HCT116 (cell line): ENCODE measurements at regions not wholly inside any gene's neighbourhood (a gene's known extent, or its start where the extent isn't known, plus 50 kb on each side); places are given as distances from the start of the nearest gene placed in this dataset.

Source experiments
- ATAC-seq: fragments of 200-7000 bp; cut with Tn5 transposase; 2 replicates; pipeline ENCODE4 v1.9.1; 2020; ENCODE audit warnings: mild to moderate bottlenecking, moderate library complexity
- BruUV-seq: library from RNA; stranded (reverse); fragments of 400-500 nt; replicated peaks from 2 replicates; lab custom pipeline; 2021; lab: Mats Ljungman, UMichigan
- CTCF ChIA-PET: fragments of 300-600 bp; sonication (Branson Sonifier 250); formaldehyde crosslinking; loops from one replicate; lab custom pipeline; 2021; ENCODE audit warnings: antibody characterized with exemption; lab: Charles Lee
- POLR2A ChIA-PET: fragments of 300-600, 350-600 bp; sonication (Branson Sonifier 250); formaldehyde crosslinking; loops from one replicate; lab custom pipeline; 2021; ENCODE audit warnings: antibody characterized with exemption; lab: Charles Lee
- RAD21 ChIA-PET, 2 experiments: fragments of 300-600 bp; sonication (Branson Sonifier 250); formaldehyde crosslinking; loops; one replicate each; lab custom pipeline; 2023; ENCODE audit warnings: low total read pairs in 2 of 2; ENCODE audit not compliant: uncharacterized antibody in 2 of 2, unreplicated experiment in 2 of 2, low non-redundant PET in 1 of 2; lab: Charles Lee
- DNase-seq: peaks from one replicate; pipeline ENCODE4 v3.0.0-alpha.2; 2010; ENCODE audit warnings: low read depth, low spot score
- H2AFZ ChIP-seq: fragments of 200-600 bp; shearing (Covaris generic), sonication (generic); 2 replicates; pipeline ENCODE4 v1.6.1; 2017; ENCODE audit warnings: low read depth, mixed run types, mixed read lengths, antibody characterized with exemption, low read length; ENCODE audit not compliant: poor library complexity, severe bottlenecking
- H3K27ac ChIP-seq: 2 replicates; pipeline ENCODE4 v1.5.1; 2012; ENCODE audit warnings: low read depth, low read length
- H3K27me3 ChIP-seq: fragments of 200-600 bp; sonication (generic); 2 replicates; pipeline ENCODE4 v1.6.1; 2016; ENCODE audit warnings: mixed run types, low read length, mixed read lengths; ENCODE audit not compliant: insufficient read depth
- H3K36me3 ChIP-seq, 2 experiments: fragments of 200-500 bp in 1 of 2; fragments of 200-600 bp in 1 of 2; sonication (Bioruptor generic) in 1 of 2; sonication (generic) in 1 of 2; 2 replicates each; pipeline versions ENCODE4 v1.5.1 to v1.6.1; 2014 to 2016; ENCODE audit warnings: low read length in 2 of 2, inconsistent platforms in 1 of 2, mixed read lengths in 1 of 2, mixed run types in 1 of 2; ENCODE audit not compliant: insufficient read depth in 2 of 2, control insufficient read depth in 1 of 2
- H3K4me1 ChIP-seq, 2 experiments: fragments of 200-600 bp in 1 of 2; sonication (generic) in 1 of 2; 2 replicates each; pipeline versions ENCODE4 v1.5.1 to v1.6.1; 2012 to 2017; ENCODE audit warnings: low read length in 2 of 2, inconsistent platforms in 1 of 2, mild to moderate bottlenecking in 1 of 2, mixed read lengths in 1 of 2, mixed run types in 1 of 2, moderate library complexity in 1 of 2; ENCODE audit not compliant: insufficient read depth in 2 of 2, control insufficient read depth in 1 of 2
- H3K4me2 ChIP-seq: fragments of 200-600 bp; sonication (generic); 2 replicates; pipeline ENCODE4 v1.6.1; 2017; ENCODE audit warnings: mixed run types, low read length, mixed read lengths
- H3K4me3 ChIP-seq, 2 experiments: fragments of 200-600 bp in 1 of 2; sonication (generic) in 1 of 2; replicated peaks in 1 of 2; 2 replicates each; pipeline ENCODE4 v1.5.1; 2011 to 2016; ENCODE audit warnings: low read length in 2 of 2, control low read depth in 1 of 2, low read depth in 1 of 2, mild to moderate bottlenecking in 1 of 2, mixed read lengths in 1 of 2, mixed run types in 1 of 2
- H3K79me2 ChIP-seq: fragments of 200-600 bp; sonication (generic); 2 replicates; pipeline ENCODE4 v1.6.1; 2017; ENCODE audit warnings: mild to moderate bottlenecking, mixed run types, low read length, moderate library complexity, mixed read lengths; ENCODE audit not compliant: insufficient read depth
- H3K9ac ChIP-seq: fragments of 200-600 bp; sonication (generic); 2 replicates; pipeline ENCODE4 v1.6.1; 2016; ENCODE audit warnings: low read length, mixed read lengths
- H3K9me2 ChIP-seq: fragments of 200-600 bp; sonication (generic), shearing (Covaris generic); 2 replicates; pipeline ENCODE4 v1.6.1; 2017; ENCODE audit warnings: mixed run types, mild to moderate bottlenecking, moderate library complexity; ENCODE audit not compliant: insufficient read depth
- H3K9me3 ChIP-seq, 2 experiments: fragments of 200-500 bp in 1 of 2; fragments of 200-600 bp in 1 of 2; sonication (Bioruptor generic) in 1 of 2; sonication (generic) in 1 of 2; 2 replicates each; pipeline ENCODE4 v1.6.1; 2014 to 2017; ENCODE audit warnings: low read length in 2 of 2, mixed read lengths in 2 of 2, inconsistent platforms in 1 of 2, low read depth in 1 of 2, mild to moderate bottlenecking in 1 of 2, mixed run types in 1 of 2, moderate library complexity in 1 of 2; ENCODE audit not compliant: control insufficient read depth in 1 of 2, insufficient read depth in 1 of 2
- H4K20me1 ChIP-seq: fragments of 200-600 bp; sonication (generic), shearing (Covaris generic); 2 replicates; pipeline ENCODE4 v1.6.1; 2017; ENCODE audit warnings: mixed run types, mild to moderate bottlenecking, moderate library complexity; ENCODE audit not compliant: insufficient read depth
- CBX3 ChIP-seq: IDR thresholded peaks from 2 replicates; pipeline ENCODE4 v1.6.1; 2012; ENCODE audit warnings: low read depth
- CEBPB ChIP-seq: IDR thresholded peaks from 2 replicates; pipeline ENCODE4 v1.6.1; 2012; ENCODE audit warnings: low read depth
- ELF1 ChIP-seq: IDR thresholded peaks from 2 replicates; pipeline ENCODE4 v1.6.1; 2012; ENCODE audit warnings: low read depth, borderline replicate concordance
- EZH2phosphoT487 ChIP-seq: fragments of 200-600 bp; IDR thresholded peaks from 2 replicates; pipeline ENCODE4 v1.6.1; 2018; ENCODE audit warnings: antibody characterized with exemption, borderline replicate concordance
- FOSL1 ChIP-seq: IDR thresholded peaks from 2 replicates; pipeline ENCODE4 v1.6.1; 2012; ENCODE audit warnings: low read depth
- POLR2AphosphoS5 ChIP-seq: IDR thresholded peaks from 2 replicates; pipeline ENCODE4 v1.6.1; 2011; ENCODE audit warnings: mild to moderate bottlenecking, low read depth, low read length, moderate library complexity
- RAD21 ChIP-seq: IDR thresholded peaks from 2 replicates; pipeline ENCODE4 v1.6.1; 2012; ENCODE audit warnings: low read depth, mild to moderate bottlenecking
- SIN3A ChIP-seq: IDR thresholded peaks from 2 replicates; pipeline ENCODE4 v1.6.1; 2012; ENCODE audit warnings: low read depth
- SP1 ChIP-seq: IDR thresholded peaks from 2 replicates; pipeline ENCODE4 v1.6.1; 2012; ENCODE audit warnings: low read depth
- TCF7L2 ChIP-seq: IDR thresholded peaks from 2 replicates; pipeline ENCODE4 v1.7.0; 2011; ENCODE audit warnings: borderline replicate concordance, inconsistent platforms; ENCODE audit not compliant: insufficient read depth, insufficient read length; ENCODE audit errors: extremely low read depth
- ZBTB33 ChIP-seq: IDR thresholded peaks from 2 replicates; pipeline ENCODE4 v1.6.1; 2011; ENCODE audit warnings: mild to moderate bottlenecking, low read length, moderate library complexity; ENCODE audit not compliant: insufficient replicate concordance; ENCODE audit errors: extremely low read depth
- ZFX ChIP-seq: fragments of 450-650 bp; IDR thresholded peaks from 2 replicates; pipeline ENCODE4 v1.6.1; 2017
- intact Hi-C: fragments of 100-400 bp; cut with micrococcal nuclease; formaldehyde crosslinking; loops from 2 replicates; pipeline ENCODE4 v1.10.0; 2022
- TF ChIP-seq, protein P1 (sequence below), 3 experiments: fragments of 200-600 bp in 1 of 3; sonication (generic) in 1 of 3; IDR thresholded peaks in 2 of 3; conservative IDR thresholded peaks in 1 of 3; 2 replicates each; pipeline ENCODE4 v1.5.1; 2012 to 2017; ENCODE audit warnings: low read depth in 2 of 3, low read length in 2 of 3, antibody characterized with exemption in 1 of 3, borderline replicate concordance in 1 of 3, control low read depth in 1 of 3, mild to moderate bottlenecking in 1 of 3, mixed read lengths in 1 of 3, mixed run types in 1 of 3, moderate library complexity in 1 of 3; ENCODE audit not compliant: insufficient read depth in 1 of 3

- Histone ChIP-seq H3K79me2 (no peaks in the 10 kb centered on the region), H3K9me3 (no peaks in the 10 kb centered on the region), H4K20me1 (no peaks in the 10 kb centered on the region), H3K27me3 (no peaks in the 10 kb centered on the region), H3K36me3 (no peaks in the 10 kb centered on the region), H3K4me1 (no peaks in the 10 kb centered on the region), H2AFZ (no peak overlapping the region), H3K4me2 (no peak overlapping the region), H3K4me3 (no peak overlapping the region), H3K9ac (no peak overlapping the region), H3K27ac (no peak overlapping the region), H3K9me2 (no peaks in the 10 kb centered on the region)
- intact Hi-C loops: no loop called here
- BruUV-seq: no TSS peak
- TF ChIP-seq EZH2phosphoT487 (no peak), ZBTB33 (no peak), RAD21 (no peak), CBX3 (no peak), TCF7L2 (no peak), POLR2AphosphoS5 (no peak), CEBPB (no peak), ELF1 (no peak), SP1 (no peak), SIN3A (no peak), ZFX (no peak), FOSL1 (no peak)
- TF ChIP-seq, protein P1, sequence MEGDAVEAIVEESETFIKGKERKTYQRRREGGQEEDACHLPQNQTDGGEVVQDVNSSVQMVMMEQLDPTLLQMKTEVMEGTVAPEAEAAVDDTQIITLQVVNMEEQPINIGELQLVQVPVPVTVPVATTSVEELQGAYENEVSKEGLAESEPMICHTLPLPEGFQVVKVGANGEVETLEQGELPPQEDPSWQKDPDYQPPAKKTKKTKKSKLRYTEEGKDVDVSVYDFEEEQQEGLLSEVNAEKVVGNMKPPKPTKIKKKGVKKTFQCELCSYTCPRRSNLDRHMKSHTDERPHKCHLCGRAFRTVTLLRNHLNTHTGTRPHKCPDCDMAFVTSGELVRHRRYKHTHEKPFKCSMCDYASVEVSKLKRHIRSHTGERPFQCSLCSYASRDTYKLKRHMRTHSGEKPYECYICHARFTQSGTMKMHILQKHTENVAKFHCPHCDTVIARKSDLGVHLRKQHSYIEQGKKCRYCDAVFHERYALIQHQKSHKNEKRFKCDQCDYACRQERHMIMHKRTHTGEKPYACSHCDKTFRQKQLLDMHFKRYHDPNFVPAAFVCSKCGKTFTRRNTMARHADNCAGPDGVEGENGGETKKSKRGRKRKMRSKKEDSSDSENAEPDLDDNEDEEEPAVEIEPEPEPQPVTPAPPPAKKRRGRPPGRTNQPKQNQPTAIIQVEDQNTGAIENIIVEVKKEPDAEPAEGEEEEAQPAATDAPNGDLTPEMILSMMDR (IDR thresholded peaks at IDR 0.05 in 2 of 3, conservative IDR thresholded peaks at IDR 0.05 in 1 of 3; ENCODE audit: borderline replicate concordance in 1 of 3, insufficient read depth in 1 of 3, low read depth in 2 of 3, low read length in 2 of 3): no peak
- ChIA-PET CTCF (no interaction called here), POLR2A (no interaction called here), RAD21 (no interaction called here)
- DNase-seq: no peak
- ATAC-seq: no peak
Measured at GRCh38 chr2:38167968-38168350, 92.0 kb upstream of the CYP1B1 start.
